ENCODE measurements at regions not wholly inside any gene's neighbourhood (a gene's known extent, or its start where the extent isn't known, plus 50 kb on each side); places are given as distances from the start of the nearest gene placed in this dataset.

- no peak overlapping the region for H3K9ac ChIP-seq (ENCODE audit: low read length)
- H3K4me2 ChIP-seq (ENCODE audit: low read length) = no peak overlapping the region
- no peaks in the 10 kb centered on the region for H4K20me1 ChIP-seq (ENCODE audit: insufficient read depth)
- no peak overlapping the region for H2AFZ ChIP-seq (ENCODE audit: low read depth, low read length)
- H3F3A ChIP-seq (ENCODE audit: insufficient read depth, low read length, poor library complexity, severe bottlenecking) = no peaks in the 10 kb centered on the region
- H3K9me3 ChIP-seq (ENCODE audit: low read length) = no peaks in the 10 kb centered on the region
- no peaks in the 10 kb centered on the region for H3K36me3 ChIP-seq (ENCODE audit: insufficient read depth, low read length)
- H3K9me2 ChIP-seq (ENCODE audit: insufficient read depth, low read length) = no peaks in the 10 kb centered on the region
- H3K27me3 ChIP-seq (ENCODE audit: insufficient read depth, low read depth, low read length) = no peaks in the 10 kb centered on the region
- no peak for TF ChIP-seq EP300 (conservative IDR thresholded peaks at IDR 0.05; ENCODE audit: poor library complexity, severe bottlenecking)
- no peak for TF ChIP-seq REST (IDR thresholded peaks at IDR 0.05; ENCODE audit: borderline replicate concordance)
- TF ChIP-seq MXI1 (conservative IDR thresholded peaks at IDR 0.05; ENCODE audit: poor library complexity, severe bottlenecking) = no peak
- TF ChIP-seq EZH2 (IDR thresholded peaks at IDR 0.05; ENCODE audit: borderline replicate concordance, insufficient read depth, low read length, poor library complexity, severe bottlenecking) = no peak
- TF ChIP-seq CTCF (IDR thresholded peaks at IDR 0.05; ENCODE audit: poor library complexity, severe bottlenecking) = no peak
- TF ChIP-seq RAD21 (conservative IDR thresholded peaks at IDR 0.05) = no peak
- TF ChIP-seq POLR2AphosphoS5 (IDR thresholded peaks at IDR 0.05) = no peak
- TF ChIP-seq TAF1 (IDR thresholded peaks at IDR 0.05; ENCODE audit: low read depth) = no peak
- TF ChIP-seq SMC3 (conservative IDR thresholded peaks at IDR 0.05; ENCODE audit: poor library complexity) = no peak
- H3K79me2 ChIP-seq (replicated peaks; ENCODE audit: insufficient read depth, low read length) = no peaks in the 10 kb centered on the region
- no peak overlapping the region for H3K27ac ChIP-seq (ENCODE audit: low read length)
- no peak overlapping the region for H3K4me3 ChIP-seq (ENCODE audit: low read length)
These were observed 130.5 kb downstream of the FOXB1 start for GRCh38 chr15:60134609-60135008.

DNA sequence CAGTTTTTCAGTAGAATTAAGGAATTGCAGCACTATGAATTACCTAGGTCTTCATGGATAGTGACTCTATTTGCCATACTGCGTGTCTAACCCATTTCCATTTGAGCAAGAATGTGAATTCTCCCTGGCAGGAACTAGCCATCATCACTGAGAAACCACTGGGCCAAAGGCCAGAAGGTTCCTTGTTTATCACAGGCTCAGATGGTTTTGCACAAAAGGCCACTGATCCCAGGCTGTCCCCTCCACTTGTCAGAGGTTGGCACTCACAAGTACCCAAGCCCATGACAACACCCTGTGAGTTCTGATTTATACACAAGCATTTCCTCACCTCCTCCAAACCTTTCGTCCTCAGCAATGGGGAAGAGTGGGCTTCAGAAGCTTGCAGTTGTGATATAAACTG is 131.8 kb downstream of the FOXB1 start:
- Histone ChIP-seq H3K79me2 (replicated peaks; ENCODE audit: insufficient read depth, low read length) (no peaks in the 10 kb centered on the region), H3K36me3 (ENCODE audit: insufficient read depth, low read length) (no peaks in the 10 kb centered on the region), H3K4me3 (ENCODE audit: low read length) (no peak overlapping the region)

More for the DNA sequence above, 131.8 kb downstream of the FOXB1 start:
- H3K9me3 ChIP-seq (ENCODE audit: low read length) = no peaks in the 10 kb centered on the region
- H3K9me2 ChIP-seq (ENCODE audit: insufficient read depth, low read length) = no peaks in the 10 kb centered on the region
- H3K27me3 ChIP-seq (ENCODE audit: insufficient read depth, low read depth, low read length) = no peaks in the 10 kb centered on the region
- no peak overlapping the region for H2AFZ ChIP-seq (ENCODE audit: low read depth, low read length)
- no peaks in the 10 kb centered on the region for H4K20me1 ChIP-seq (ENCODE audit: insufficient read depth)
- H3K9ac ChIP-seq (ENCODE audit: low read length) = no peak overlapping the region
- no peak overlapping the region for H3K4me2 ChIP-seq (ENCODE audit: low read length)
- TF ChIP-seq TAF1 (IDR thresholded peaks at IDR 0.05; ENCODE audit: low read depth) (no peak), EZH2 (IDR thresholded peaks at IDR 0.05; ENCODE audit: borderline replicate concordance, insufficient read depth, low read length, poor library complexity, severe bottlenecking) (no peak), POLR2AphosphoS5 (IDR thresholded peaks at IDR 0.05) (no peak), CTCF (IDR thresholded peaks at IDR 0.05; ENCODE audit: poor library complexity, severe bottlenecking) (no peak), RAD21 (conservative IDR thresholded peaks at IDR 0.05) (no peak), SMC3 (conservative IDR thresholded peaks at IDR 0.05; ENCODE audit: poor library complexity) (no peak), EP300 (conservative IDR thresholded peaks at IDR 0.05; ENCODE audit: poor library complexity, severe bottlenecking) (no peak), REST (IDR thresholded peaks at IDR 0.05; ENCODE audit: borderline replicate concordance) (no peak), MXI1 (conservative IDR thresholded peaks at IDR 0.05; ENCODE audit: poor library complexity, severe bottlenecking) (no peak)
- H3F3A ChIP-seq (ENCODE audit: insufficient read depth, low read length, poor library complexity, severe bottlenecking) = no peaks in the 10 kb centered on the region
- H3K27ac ChIP-seq (ENCODE audit: low read length) = no peak overlapping the region

All from neural cell (in vitro differentiated cells).